GM12892 (cell line): ENCODE measurements at regions not wholly inside any gene's neighbourhood (a gene's known extent, or its start where the extent isn't known, plus 50 kb on each side); places are given as distances from the start of the nearest gene placed in this dataset.

Experiments used
- POLR2A ChIP-seq: IDR thresholded peaks from 2 replicates; pipeline ENCODE4 v1.6.1; 2011; ENCODE audit warnings: low read depth, low read length, control low read depth
- POLR2AphosphoS5 ChIP-seq: IDR thresholded peaks from 2 replicates; pipeline ENCODE4 v1.6.1; 2011; ENCODE audit warnings: low read depth, low read length, control low read depth
- TAF1 ChIP-seq: IDR thresholded peaks from 2 replicates; pipeline ENCODE4 v1.6.1; 2011; ENCODE audit warnings: low read depth, mild to moderate bottlenecking, control low read depth, low read length, borderline replicate concordance

DNA sequence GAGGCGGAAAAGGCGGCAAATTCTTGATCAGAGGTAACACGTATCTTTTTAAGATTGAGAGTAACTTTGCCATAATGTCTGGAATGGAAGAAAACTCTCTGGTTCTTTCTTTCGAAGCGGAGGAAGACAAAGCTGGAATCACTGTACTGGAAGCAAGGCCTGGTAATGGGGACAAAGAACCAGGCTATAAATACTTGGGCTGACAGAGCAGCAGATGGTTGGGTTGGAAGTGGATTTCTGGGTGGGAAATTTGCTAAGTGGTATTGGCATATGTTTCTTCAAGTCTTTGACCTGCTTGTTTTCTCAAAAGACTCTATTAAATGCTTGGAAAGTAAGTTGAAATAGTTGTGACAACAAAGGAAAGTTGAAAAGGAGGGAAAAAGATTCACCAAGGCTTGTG, 87.3 kb upstream of the SFMBT2 start:
- TF ChIP-seq TAF1: no peak
- TF ChIP-seq POLR2AphosphoS5: no peak
- no peak for TF ChIP-seq POLR2A
